ENCODE measurements at regions not wholly inside any gene's neighbourhood (a gene's known extent, or its start where the extent isn't known, plus 50 kb on each side); places are given as distances from the start of the nearest gene placed in this dataset.

GRCh38 chr15:85892232-85892631 is 97.5 kb upstream of the KLHL25 start:
- Histone ChIP-seq H3K4me1 (ENCODE audit: control insufficient read depth, insufficient read depth, low read length, poor library complexity, severe bottlenecking) (no peaks in the 10 kb centered on the region), H3K9me3 (ENCODE audit: control insufficient read depth in 2 of 2, low read length in 2 of 2) (no peaks in the 10 kb centered on the region), H3K27me3 (ENCODE audit: control insufficient read depth, insufficient read depth, low read length) (peaks cover 17% of the 10 kb centered on the region), H3K4me3 (ENCODE audit: low read depth, low read length) (no peak overlapping the region), H3K36me3 (ENCODE audit: control insufficient read depth, insufficient read depth, low read length) (no peaks in the 10 kb centered on the region), H3K27ac (ENCODE audit: insufficient read depth, low read length, poor library complexity, severe bottlenecking) (no peak overlapping the region)
- peaks cover 0 to 5% (median 0%) of the 10 kb centered on the region in 7 donors for H3K9me3 Mint-ChIP-seq
- H3K4me1 Mint-ChIP-seq, result peaks cover 0 to 6% (median 1%) of the 10 kb centered on the region in 4 donors
- no peak overlapping the region for H3K27ac Mint-ChIP-seq
- ATAC-seq (ENCODE audit: low read depth in 2 of 2) (no peak), DNase-seq (no peak)
- H3K27me3 Mint-ChIP-seq, result peaks cover 14% of the 10 kb centered on the region
- no peaks in the 10 kb centered on the region for H3K36me3 Mint-ChIP-seq
- H3K4me3 Mint-ChIP-seq, result no peak overlapping the region

- H3K36me3 Mint-ChIP-seq, result no peaks in the 10 kb centered on the region
- H3K27ac ChIP-seq (ENCODE audit: insufficient read depth, low read length, poor library complexity, severe bottlenecking), result no peak overlapping the region
- DNase-seq (peak in 1 of 3 donors; percentile 3), ATAC-seq (ENCODE audit: low read depth in 2 of 2) (no peak)
- H3K36me3 ChIP-seq (ENCODE audit: control insufficient read depth, insufficient read depth, low read length), result no peaks in the 10 kb centered on the region
- peak overlapping the region in 1 of 4 donors; percentile 10 for H3K4me3 Mint-ChIP-seq
- peaks cover 21% of the 10 kb centered on the region for H3K27me3 Mint-ChIP-seq
- no peaks in the 10 kb centered on the region for H3K4me1 ChIP-seq (ENCODE audit: control insufficient read depth, insufficient read depth, low read length, poor library complexity, severe bottlenecking)
- no peak overlapping the region for H3K4me3 ChIP-seq (ENCODE audit: low read depth, low read length)
- H3K27me3 ChIP-seq (ENCODE audit: control insufficient read depth, insufficient read depth, low read length), result peaks cover 20% of the 10 kb centered on the region
- H3K4me1 Mint-ChIP-seq, result peaks cover 0 to 10% (median 5%) of the 10 kb centered on the region in 4 donors
- H3K27ac Mint-ChIP-seq, result peak overlapping the region; percentile 2 to 72 (median 2)
- H3K9me3 Mint-ChIP-seq, result peaks cover 0 to 4% (median 0%) of the 10 kb centered on the region in 7 donors
- no peaks in the 10 kb centered on the region for H3K9me3 ChIP-seq (ENCODE audit: control insufficient read depth in 2 of 2, low read length in 2 of 2)
These were observed 102.6 kb upstream of the KLHL25 start for GRCh38 chr15:85897207-85897894.

- H3K36me3 ChIP-seq (ENCODE audit: control insufficient read depth, insufficient read depth, low read length), result no peaks in the 10 kb centered on the region
- Mint-ChIP-seq H3K4me1 (peaks cover 0 to 10% (median 5%) of the 10 kb centered on the region in 4 donors), H3K4me3 (no peak overlapping the region), H3K9me3 (peaks cover 0 to 4% (median 0%) of the 10 kb centered on the region in 7 donors), H3K36me3 (no peaks in the 10 kb centered on the region), H3K27me3 (peaks cover 29% of the 10 kb centered on the region), H3K27ac (no peak overlapping the region)
- DNase-seq, result no peak
- no peak overlapping the region for H3K27ac ChIP-seq (ENCODE audit: insufficient read depth, low read length, poor library complexity, severe bottlenecking)
- H3K4me1 ChIP-seq (ENCODE audit: control insufficient read depth, insufficient read depth, low read length, poor library complexity, severe bottlenecking), result no peaks in the 10 kb centered on the region
- peaks cover 14% of the 10 kb centered on the region for H3K27me3 ChIP-seq (ENCODE audit: control insufficient read depth, insufficient read depth, low read length)
- ATAC-seq (ENCODE audit: low read depth in 2 of 2), result no peak
- H3K4me3 ChIP-seq (ENCODE audit: low read depth, low read length), result no peak overlapping the region
- H3K9me3 ChIP-seq (ENCODE audit: control insufficient read depth in 2 of 2, low read length in 2 of 2), result no peaks in the 10 kb centered on the region
These were observed 103.4 kb upstream of the KLHL25 start for GRCh38 chr15:85897895-85898717.

- Mint-ChIP-seq H3K9me3 (peaks cover 0 to 7% (median 0%) of the 10 kb centered on the region in 7 donors), H3K4me1 (peaks cover 0 to 10% (median 5%) of the 10 kb centered on the region in 4 donors), H3K27ac (no peak overlapping the region), H3K36me3 (no peaks in the 10 kb centered on the region), H3K4me3 (no peak overlapping the region), H3K27me3 (peaks cover 29% of the 10 kb centered on the region)
- DNase-seq, result no peak
- Histone ChIP-seq H3K4me3 (ENCODE audit: low read depth, low read length) (no peak overlapping the region), H3K27me3 (ENCODE audit: control insufficient read depth, insufficient read depth, low read length) (peaks cover 6% of the 10 kb centered on the region), H3K27ac (ENCODE audit: insufficient read depth, low read length, poor library complexity, severe bottlenecking) (no peak overlapping the region), H3K4me1 (ENCODE audit: control insufficient read depth, insufficient read depth, low read length, poor library complexity, severe bottlenecking) (no peaks in the 10 kb centered on the region), H3K36me3 (ENCODE audit: control insufficient read depth, insufficient read depth, low read length) (no peaks in the 10 kb centered on the region), H3K9me3 (ENCODE audit: control insufficient read depth in 2 of 2, low read length in 2 of 2) (no peaks in the 10 kb centered on the region)
- ATAC-seq (ENCODE audit: low read depth in 2 of 2), result no peak
These were observed 105.2 kb upstream of the KLHL25 start for GRCh38 chr15:85899927-85900326.

GRCh38 chr15:85905751-85906450 is 111.2 kb upstream of the KLHL25 start:
- Histone ChIP-seq H3K4me3 (ENCODE audit: low read depth, low read length) (no peak overlapping the region), H3K27me3 (ENCODE audit: control insufficient read depth, insufficient read depth, low read length) (no peaks in the 10 kb centered on the region), H3K4me1 (ENCODE audit: control insufficient read depth, insufficient read depth, low read length, poor library complexity, severe bottlenecking) (no peaks in the 10 kb centered on the region), H3K9me3 (ENCODE audit: control insufficient read depth in 2 of 2, low read length in 2 of 2) (no peaks in the 10 kb centered on the region), H3K27ac (ENCODE audit: insufficient read depth, low read length, poor library complexity, severe bottlenecking) (no peak overlapping the region), H3K36me3 (ENCODE audit: control insufficient read depth, insufficient read depth, low read length) (no peaks in the 10 kb centered on the region)
- peaks cover 27% of the 10 kb centered on the region for H3K27me3 Mint-ChIP-seq
- H3K4me1 Mint-ChIP-seq, result peaks cover 0 to 7% (median 2%) of the 10 kb centered on the region in 4 donors
- DNase-seq (no peak), ATAC-seq (ENCODE audit: low read depth in 2 of 2) (no peak)
- no peak overlapping the region for H3K4me3 Mint-ChIP-seq
- no peaks in the 10 kb centered on the region for H3K36me3 Mint-ChIP-seq
- H3K9me3 Mint-ChIP-seq, result peaks cover 0 to 4% (median 0%) of the 10 kb centered on the region in 7 donors
- no peak overlapping the region for H3K27ac Mint-ChIP-seq

- H3K27ac Mint-ChIP-seq, result no peak overlapping the region
- H3K4me1 Mint-ChIP-seq, result peaks cover 0 to 7% (median 2%) of the 10 kb centered on the region in 4 donors
- no peak overlapping the region for H3K27ac ChIP-seq (ENCODE audit: insufficient read depth, low read length, poor library complexity, severe bottlenecking)
- H3K9me3 ChIP-seq (ENCODE audit: control insufficient read depth in 2 of 2, low read length in 2 of 2), result no peaks in the 10 kb centered on the region
- H3K36me3 ChIP-seq (ENCODE audit: control insufficient read depth, insufficient read depth, low read length), result no peaks in the 10 kb centered on the region
- H3K4me3 Mint-ChIP-seq, result no peak overlapping the region
- H3K9me3 Mint-ChIP-seq, result peaks cover 0 to 4% (median 0%) of the 10 kb centered on the region in 7 donors
- H3K4me1 ChIP-seq (ENCODE audit: control insufficient read depth, insufficient read depth, low read length, poor library complexity, severe bottlenecking), result no peaks in the 10 kb centered on the region
- ATAC-seq (ENCODE audit: low read depth in 2 of 2), result no peak
- H3K4me3 ChIP-seq (ENCODE audit: low read depth, low read length), result no peak overlapping the region
- no peaks in the 10 kb centered on the region for H3K27me3 ChIP-seq (ENCODE audit: control insufficient read depth, insufficient read depth, low read length)
- no peak for DNase-seq
- peaks cover 27% of the 10 kb centered on the region for H3K27me3 Mint-ChIP-seq
- no peaks in the 10 kb centered on the region for H3K36me3 Mint-ChIP-seq
These were observed 111.9 kb upstream of the KLHL25 start for GRCh38 chr15:85906640-85907039.

GRCh38 chr15:85910834-85911233 is 116.1 kb upstream of the KLHL25 start:
- H3K27me3 ChIP-seq (ENCODE audit: control insufficient read depth, insufficient read depth, low read length), result peaks cover 7% of the 10 kb centered on the region
- Mint-ChIP-seq H3K4me1 (peaks cover 0 to 7% (median 0%) of the 10 kb centered on the region in 4 donors), H3K36me3 (no peaks in the 10 kb centered on the region), H3K27ac (no peak overlapping the region), H3K9me3 (peaks cover 0 to 4% (median 0%) of the 10 kb centered on the region in 7 donors), H3K4me3 (no peak overlapping the region), H3K27me3 (peaks cover 15% of the 10 kb centered on the region)
- H3K4me1 ChIP-seq (ENCODE audit: control insufficient read depth, insufficient read depth, low read length, poor library complexity, severe bottlenecking), result no peaks in the 10 kb centered on the region
- H3K36me3 ChIP-seq (ENCODE audit: control insufficient read depth, insufficient read depth, low read length), result no peaks in the 10 kb centered on the region
- no peak overlapping the region for H3K4me3 ChIP-seq (ENCODE audit: low read depth, low read length)
- no peak for ATAC-seq (ENCODE audit: low read depth in 2 of 2)
- H3K9me3 ChIP-seq (ENCODE audit: control insufficient read depth in 2 of 2, low read length in 2 of 2), result no peaks in the 10 kb centered on the region
- no peak for DNase-seq
- H3K27ac ChIP-seq (ENCODE audit: insufficient read depth, low read length, poor library complexity, severe bottlenecking), result no peak overlapping the region

All from CD4-positive, CD25-positive, alpha-beta regulatory T cell (primary cell).